ENCODE measurements at regions not wholly inside any gene's neighbourhood (a gene's known extent, or its start where the extent isn't known, plus 50 kb on each side); places are given as distances from the start of the nearest gene placed in this dataset.

GRCh38 chr11:134566311-134566710 is 154.3 kb upstream of the B3GAT1 start:
- no peak for TF ChIP-seq EZH2 (IDR thresholded peaks at IDR 0.05; ENCODE audit: borderline replicate concordance, low read length)
- no peak for TF ChIP-seq CTCF (IDR thresholded peaks at IDR 0.05; ENCODE audit: low read length)

Data from OCI-LY1 (cell line).